HG02678 (cell line): ENCODE measurements at regions not wholly inside any gene's neighbourhood (a gene's known extent, or its start where the extent isn't known, plus 50 kb on each side); places are given as distances from the start of the nearest gene placed in this dataset.
"Not testable (repeated sequence)": the region's sequence is repeated elsewhere in the genome, so short reads cannot be mapped to it uniquely, and the experiment has no call there.

Experiments
- ATAC-seq: cut with Tn5 transposase; IDR thresholded peaks from one replicate; pipeline ENCODE4 v1.9.1; 2021; ENCODE audit warnings: mild to moderate bottlenecking, moderate library complexity; ENCODE audit not compliant: unreplicated experiment

- ATAC-seq, result no peak
These were observed 143.4 kb downstream of the TRIML1 start for GRCh38 chr4:188282471-188283232.

GRCh38 chr4:188287169-188287894 is 148.1 kb downstream of the TRIML1 start:
- ATAC-seq, result no peak

- ATAC-seq, result no peak
These were observed 150.4 kb downstream of the TRIML1 start for GRCh38 chr4:188289531-188290125.

- ATAC-seq, result no peak
These were observed 156.7 kb downstream of the TRIML1 start for GRCh38 chr4:188295899-188296298.

GRCh38 chr4:188296331-188296730 is 157.1 kb downstream of the TRIML1 start:
- ATAC-seq, result no peak

GRCh38 chr4:188297873-188298272 is 158.6 kb downstream of the TRIML1 start:
- no peak for ATAC-seq

GRCh38 chr4:188299161-188299560 is 159.9 kb downstream of the TRIML1 start:
- no peak for ATAC-seq

GRCh38 chr4:188300385-188300784 is 161.1 kb downstream of the TRIML1 start:
- ATAC-seq, result no peak

GRCh38 chr4:188305690-188306089 is 166.4 kb downstream of the TRIML1 start:
- no peak for ATAC-seq

- no peak for ATAC-seq
These were observed 168.3 kb downstream of the TRIML1 start for GRCh38 chr4:188307591-188307990.

- ATAC-seq, result no peak
These were observed 168.9 kb downstream of the TRIML1 start for GRCh38 chr4:188308142-188308541.

GRCh38 chr4:188316391-188316790 is 177.2 kb downstream of the TRIML1 start:
- no peak for ATAC-seq

- ATAC-seq, result no peak
These were observed 189.7 kb downstream of the TRIML1 start for GRCh38 chr4:188328966-188329365.

GRCh38 chr4:188329521-188329920 is 190.3 kb downstream of the TRIML1 start:
- ATAC-seq, result no peak

GRCh38 chr4:188332265-188332664 is 193.0 kb downstream of the TRIML1 start:
- no peak for ATAC-seq

- ATAC-seq, result no peak
These were observed 197.7 kb downstream of the TRIML1 start for GRCh38 chr4:188336891-188337290.

GRCh38 chr4:188341428-188341827 is 202.2 kb downstream of the TRIML1 start:
- no peak for ATAC-seq

- no peak for ATAC-seq
These were observed 207.0 kb downstream of the TRIML1 start for GRCh38 chr4:188346171-188346809.

GRCh38 chr4:188347339-188347738 is 208.1 kb downstream of the TRIML1 start:
- ATAC-seq, result no peak

- not testable (repeated sequence) for ATAC-seq
These were observed 210.3 kb downstream of the TRIML1 start for GRCh38 chr4:188349569-188349968.

- no peak for ATAC-seq
These were observed 224.0 kb downstream of the TRIML1 start for GRCh38 chr4:188363196-188363595.
